Sciatic nerve (tissue), 2 donors: ENCODE measurements at regions not wholly inside any gene's neighbourhood (a gene's known extent, or its start where the extent isn't known, plus 50 kb on each side); places are given as distances from the start of the nearest gene placed in this dataset.
"Not testable (repeated sequence)": the region's sequence is repeated elsewhere in the genome, so short reads cannot be mapped to it uniquely, and the experiment has no call there.

Experiments used
- ATAC-seq: fragments of 200-7000 bp; cut with Tn5 transposase; one replicate; pipeline ENCODE4 v1.9.1; 2020; ENCODE audit warnings: mild to moderate bottlenecking, moderate library complexity
- DNase-seq: peaks from one replicate; pipeline ENCODE4 v3.0.0-alpha.2; 2020; ENCODE audit warnings: low spot score
- intact Hi-C: fragments of 100-400 bp; cut with DNase I; formaldehyde crosslinking; loops from one replicate; pipeline ENCODE4 v1.14.2; 2022
- donor health status: DM: no; HTN: no; CAD: no.
- donor health status: DM: no; HTN: no; CAD: no.

- ATAC-seq, result peak; percentile 89
- DNase-seq, result peak; percentile 64
- intact Hi-C loops, result no loop called here
Measured at GRCh38 chr2:234863043-234863934, 88.5 kb upstream of the SH3BP4 start.

GRCh38 chr2:234861841-234862735 lies 89.7 kb upstream of the SH3BP4 start:
- DNase-seq, result peak; percentile 66
- intact Hi-C loops, result no loop called here
- ATAC-seq, result peak; percentile 77

- DNase-seq, ATAC-seq, intact Hi-C loops: not testable (repeated sequence)
Measured at GRCh38 chr2:234859330-234859872, 92.4 kb upstream of the SH3BP4 start.

- ATAC-seq (no peak), DNase-seq (no peak)
- intact Hi-C loops, result no loop called here
Measured at GRCh38 chr2:234858790-234859329, 93.0 kb upstream of the SH3BP4 start.

GRCh38 chr2:234858145-234858544 lies 93.7 kb upstream of the SH3BP4 start:
- intact Hi-C loops, result no loop called here
- no peak for ATAC-seq
- DNase-seq, result no peak

- DNase-seq (no peak), ATAC-seq (no peak)
- intact Hi-C loops, result no loop called here
Measured at GRCh38 chr2:234853729-234854128, 98.1 kb upstream of the SH3BP4 start.

- DNase-seq (no peak), ATAC-seq (no peak)
- intact Hi-C loops, result no loop called here
Measured at GRCh38 chr2:234852941-234853340, 98.9 kb upstream of the SH3BP4 start.

- DNase-seq (no peak), ATAC-seq (no peak)
- intact Hi-C loops, result no loop called here
Measured at GRCh38 chr2:234852035-234852434, 99.8 kb upstream of the SH3BP4 start.

- intact Hi-C loops, result no loop called here
- DNase-seq (no peak), ATAC-seq (no peak)
Measured at GRCh38 chr2:234851451-234851850, 100.4 kb upstream of the SH3BP4 start.

- ATAC-seq (no peak), DNase-seq (no peak)
- intact Hi-C loops, result no loop called here
Measured at GRCh38 chr2:234850818-234851217, 101.0 kb upstream of the SH3BP4 start.

GRCh38 chr2:234849678-234850077 lies 102.1 kb upstream of the SH3BP4 start:
- ATAC-seq (no peak), DNase-seq (no peak)
- intact Hi-C loops, result no loop called here

- no peak for ATAC-seq
- intact Hi-C loops, result no loop called here
- no peak for DNase-seq
Measured at GRCh38 chr2:234848578-234848977, 103.2 kb upstream of the SH3BP4 start.

GRCh38 chr2:234847639-234848038 lies 104.2 kb upstream of the SH3BP4 start:
- no peak for ATAC-seq
- no peak for DNase-seq

GRCh38 chr2:234847364-234847635 lies 104.5 kb upstream of the SH3BP4 start:
- ATAC-seq (no peak), DNase-seq (no peak)
- intact Hi-C loops, result no loop called here

More at GRCh38 chr2:234847639-234848038, 104.2 kb upstream of the SH3BP4 start:
- intact Hi-C loops, result no loop called here

- intact Hi-C loops, result no loop called here
- DNase-seq (no peak), ATAC-seq (no peak)
Measured at GRCh38 chr2:234846599-234847363, 105.0 kb upstream of the SH3BP4 start.

GRCh38 chr2:234845602-234846590 lies 105.9 kb upstream of the SH3BP4 start:
- intact Hi-C loops, result no loop called here
- no peak for ATAC-seq

GRCh38 chr2:234843411-234843810 lies 108.4 kb upstream of the SH3BP4 start:
- ATAC-seq (no peak), DNase-seq (no peak)
- intact Hi-C loops, result no loop called here

More at GRCh38 chr2:234845602-234846590, 105.9 kb upstream of the SH3BP4 start:
- no peak for DNase-seq

GRCh38 chr2:234842753-234843152 lies 109.1 kb upstream of the SH3BP4 start:
- intact Hi-C loops, result no loop called here
- DNase-seq (no peak), ATAC-seq (no peak)
